K562 (cell line): ENCODE measurements at regions not wholly inside any gene's neighbourhood (a gene's known extent, or its start where the extent isn't known, plus 50 kb on each side); places are given as distances from the start of the nearest gene placed in this dataset.
A peak's percentile ranks its signal among the peaks of the same experiment; 100 is the strongest.

Experiments
- ATAC-seq: fragments of 200-7000 bp; cut with Tn5 transposase; 3 replicates; pipeline ENCODE4 v1.9.1; 2020; ENCODE audit warnings: moderate library complexity
- BruUV-seq: library from RNA; stranded (reverse); fragments of 400-500 nt; replicated peaks from 2 replicates; lab custom pipeline; 2021; lab: Mats Ljungman, UMichigan
- CTCF ChIA-PET: fragments of 300-600 bp; formaldehyde crosslinking; extraction: SDS; loops from one replicate; lab custom pipeline; 2021; ENCODE audit warnings: low intra/inter-chr PET ratio; lab: Yijun Ruan, JAX
- POLR2A ChIA-PET: fragments of 300-600, 350-650 bp; sonication (Branson Sonifier 250); formaldehyde crosslinking; extraction: SDS; loops from one replicate; lab custom pipeline; 2021; ENCODE audit warnings: antibody characterized with exemption, inconsistent platforms; lab: Yijun Ruan, JAX
- DNase-seq, 4 experiments: peaks; one replicate each; pipeline versions ENCODE4 v3.0.0 to v3.0.0-alpha.2; 2011 to 2018; ENCODE audit warnings: low spot score in 3 of 4, mixed read lengths in 3 of 4; ENCODE audit errors: extremely low read depth in 1 of 4
- FAIRE-seq: peaks from 2 replicates; lab custom pipeline; 2011; peaks lifted over from hg19 to GRCh38; lab: Jason Lieb, UNC
- H2AFZ ChIP-seq: 2 replicates; pipeline ENCODE4 v1.6.0; 2011; ENCODE audit warnings: low read depth, low read length, control low read depth, inconsistent platforms
- H3K27ac ChIP-seq: fragments of 200-600 bp; 3 replicates; pipeline ENCODE4 v1.8.0; 2011; ENCODE audit warnings: low read depth, mild to moderate bottlenecking, control low read depth, inconsistent platforms, low read length, moderate library complexity, mixed read lengths; ENCODE audit errors: extremely low read depth
- H3K27me3 ChIP-seq, 2 experiments: fragments of 300-600 bp in 1 of 2; 2 replicates in 1 of 2; 3 replicates in 1 of 2; pipeline versions ENCODE4 v1.6.0 to v1.8.0; 2011; ENCODE audit warnings: inconsistent platforms in 2 of 2, low read length in 2 of 2, mild to moderate bottlenecking in 1 of 2, mixed read lengths in 1 of 2, moderate library complexity in 1 of 2; ENCODE audit not compliant: control insufficient read depth in 2 of 2, insufficient read depth in 2 of 2
- H3K36me3 ChIP-seq: fragments of 300-600 bp; 3 replicates; pipeline ENCODE4 v1.8.0; 2011; ENCODE audit warnings: mild to moderate bottlenecking, low read length, inconsistent platforms; ENCODE audit not compliant: control insufficient read depth, insufficient read depth
- H3K4me1 ChIP-seq, 2 experiments: fragments of 200-600 bp in 1 of 2; replicated peaks in 1 of 2; 2 replicates in 1 of 2; 3 replicates in 1 of 2; pipeline versions ENCODE4 v1.5.1 to v1.8.0; 2011; ENCODE audit warnings: inconsistent platforms in 2 of 2, low read length in 2 of 2, mild to moderate bottlenecking in 1 of 2, mixed read lengths in 1 of 2, moderate library complexity in 1 of 2; ENCODE audit not compliant: control insufficient read depth in 2 of 2, insufficient read depth in 2 of 2
- H3K4me2 ChIP-seq: 2 replicates; pipeline ENCODE4 v1.6.1; 2011; ENCODE audit warnings: low read length, control low read depth, inconsistent platforms, mixed read lengths; ENCODE audit not compliant: insufficient read depth
- H3K4me3 ChIP-seq: fragments of 200-600 bp; sonication (generic), shearing (Covaris generic); 2 replicates; pipeline ENCODE4 v1.5.1; 2016; ENCODE audit warnings: control low read depth, inconsistent platforms
- H3K79me2 ChIP-seq: fragments of 200-600 bp; 3 replicates; pipeline ENCODE4 v1.8.0; 2011; ENCODE audit warnings: low read length, inconsistent platforms; ENCODE audit not compliant: control insufficient read depth, insufficient read depth
- H3K9ac ChIP-seq, 2 experiments: 2 replicates each; pipeline versions ENCODE4 v1.6.0 to v1.6.1; 2011; ENCODE audit warnings: low read depth in 2 of 2, low read length in 2 of 2, control low read depth in 1 of 2, inconsistent platforms in 1 of 2, mild to moderate bottlenecking in 1 of 2, mixed read lengths in 1 of 2; ENCODE audit not compliant: insufficient read depth in 1 of 2
- H3K9me1 ChIP-seq: one replicate; pipeline ENCODE4 v1.6.0; 2011; ENCODE audit warnings: inconsistent platforms, mild to moderate bottlenecking, low read length, moderate library complexity; ENCODE audit not compliant: control insufficient read depth, insufficient read depth
- H3K9me3 ChIP-seq: replicated peaks from 2 replicates; pipeline ENCODE4 v1.5.1; 2011; ENCODE audit warnings: low read depth, low read length, inconsistent platforms; ENCODE audit not compliant: control insufficient read depth, insufficient read depth
- H4K20me1 ChIP-seq: replicated peaks from 2 replicates; pipeline ENCODE4 v1.6.1; 2011; ENCODE audit warnings: low read length, inconsistent platforms, mixed read lengths; ENCODE audit not compliant: control insufficient read depth, insufficient read depth
- AFF1 ChIP-seq, 2 experiments: fragments of 450-650 bp; IDR thresholded peaks; 2 replicates each; pipeline ENCODE4 v1.6.1; 2018; ENCODE audit warnings: mild to moderate bottlenecking in 2 of 2, low read depth in 1 of 2; ENCODE audit not compliant: partially characterized antibody in 2 of 2
- CAMTA2 ChIP-seq: fragments of 250-450 bp; sonication (Bioruptor Pico); conservative IDR thresholded peaks from 2 replicates; pipeline ENCODE4 v1.5.1; 2022
- DIDO1 ChIP-seq: fragments of 450-650 bp; IDR thresholded peaks from 2 replicates; pipeline ENCODE4 v1.6.1; 2016; ENCODE audit warnings: low read depth, missing biosample characterization, missing genetic modification characterization
- GABPB2 ChIP-seq: fragments of 250-450 bp; sonication (Bioruptor Pico); conservative IDR thresholded peaks from 2 replicates; pipeline ENCODE4 v1.5.1; 2021; ENCODE audit warnings: mild to moderate bottlenecking
- HMGN3 ChIP-seq: IDR thresholded peaks from 2 replicates; pipeline ENCODE4 v1.6.1; 2011; ENCODE audit warnings: borderline replicate concordance, low read depth, mild to moderate bottlenecking, mixed read lengths, low read length; ENCODE audit not compliant: insufficient read length; ENCODE audit errors: extremely low read depth
- L3MBTL2 ChIP-seq: fragments of 450-650 bp; IDR thresholded peaks from 2 replicates; pipeline ENCODE4 v1.6.1; 2016; ENCODE audit warnings: mild to moderate bottlenecking, moderate library complexity
- PTBP1 ChIP-seq: fragments of 200-400 bp; formaldehyde crosslinking; IDR thresholded peaks from 2 replicates; pipeline ENCODE4 v1.6.1; 2017; ENCODE audit warnings: low read depth, low read length
- SETDB1 ChIP-seq: IDR thresholded peaks from one replicate; pipeline ENCODE4 v1.6.1; 2012; ENCODE audit warnings: low read length, control low read depth, inconsistent platforms
- SMAD3 ChIP-seq: fragments of 450-650 bp; formaldehyde crosslinking; conservative IDR thresholded peaks from 2 replicates; pipeline ENCODE4 v1.4.0; 2020; ENCODE audit warnings: mild to moderate bottlenecking
- USF2 ChIP-seq: sonication (generic); formaldehyde crosslinking; IDR thresholded peaks from 2 replicates; pipeline ENCODE4 v1.5.0; 2020; ENCODE audit warnings: missing genetic modification reagents
- WGBS: fragments of 100-300 bp; shearing (Covaris generic); methylation state at CpG from one replicate; pipeline ENCODE4 v1.1.6; 2016; ENCODE audit warnings: low coverage, mixed read lengths; ENCODE audit not compliant: insufficient coverage; ENCODE audit errors: missing lambda C conversion rate; 5-methylcytosine and 5-hydroxymethylcytosine counted together
- in situ Hi-C: fragments of 300-500 bp; cut with MboI; formaldehyde crosslinking; loops from 4 replicates; pipeline ENCODE4 v1.15.0; 2018; ENCODE audit warnings: inconsistent platforms, mixed read lengths
- intact Hi-C: fragments of 100-400 bp; cut with micrococcal nuclease; formaldehyde crosslinking; loops from 2 replicates; pipeline ENCODE4 v1.14.2; 2022

- no TSS peak for BruUV-seq
Observed at GRCh38 chr7:98518159-98518947, 98.7 kb upstream of the NPTX2 start.

More at GRCh38 chr7:98518159-98518947, 98.7 kb upstream of the NPTX2 start:
- H3K36me3 ChIP-seq, result no peaks in the 10 kb centered on the region
- ChIA-PET POLR2A (no interaction called here), CTCF (no interaction called here)
- no peak for ATAC-seq
- H3K4me2 ChIP-seq, result no peak overlapping the region
- TF ChIP-seq USF2 (CRISPR knock-in tag) (peak; percentile 44), PTBP1 (no peak), CAMTA2 (CRISPR knock-in tag) (no peak), SETDB1 (no peak), AFF1 (IDR thresholded peaks at IDR 0.05; ENCODE audit: low read depth in 1 of 2, partially characterized antibody in 2 of 2) (no peak), GABPB2 (no peak), L3MBTL2 (0 out of 2 replicates have a peak, but pooled peaks have one; percentile 36), SMAD3 (CRISPR knock-in tag) (no peak), HMGN3 (no peak), DIDO1 (tag) (no peak)
- WGBS, result 5% methylated on average over 25 of the region's 25 CpGs
- no peak overlapping the region for H3K27ac ChIP-seq
- no peak for FAIRE-seq
- intact Hi-C loops, result no loop called here
- H3K9me1 ChIP-seq, result no peaks in the 10 kb centered on the region
- in situ Hi-C loops, result no loop called here
- no peak overlapping the region for H3K4me3 ChIP-seq
- H4K20me1 ChIP-seq, result no peaks in the 10 kb centered on the region
- H2AFZ ChIP-seq, result peak overlapping the region; percentile 53; the same call in 1 of the 2 replicates
- H3K4me1 ChIP-seq, result peaks cover 0 to 2% of the 10 kb centered on the region in 2 experiments; a peak in 1 of 5 replicates
- H3K9me3 ChIP-seq, result no peaks in the 10 kb centered on the region
- peaks cover 0 to 4% of the 10 kb centered on the region in 2 experiments; a peak in 1 of 5 replicates for H3K27me3 ChIP-seq
- no peak overlapping the region for H3K9ac ChIP-seq
- DNase-seq, result no peak
- no peaks in the 10 kb centered on the region for H3K79me2 ChIP-seq
